H1 (cell line): ENCODE measurements at regions not wholly inside any gene's neighbourhood (a gene's known extent, or its start where the extent isn't known, plus 50 kb on each side); places are given as distances from the start of the nearest gene placed in this dataset.

ENCODE experiments used
- CTCF ChIA-PET: fragments of 300-600 bp; sonication (Branson Sonifier 250); formaldehyde crosslinking; loops from one replicate; lab custom pipeline; 2021; ENCODE audit not compliant: partially characterized antibody; lab: Charles Lee
- POLR2A ChIA-PET: fragments of 300-600 bp; sonication (Branson Sonifier 250); formaldehyde crosslinking; loops from one replicate; lab custom pipeline; 2021; ENCODE audit warnings: inconsistent platforms; ENCODE audit not compliant: partially characterized antibody; lab: Charles Lee
- DNase-seq, 2 experiments: peaks; one replicate each; pipeline versions ENCODE4 v3.0.0 to v3.0.0-alpha.2; 2010 to 2022; ENCODE audit warnings: low spot score in 2 of 2, low read depth in 1 of 2, mixed read lengths in 1 of 2
- FAIRE-seq: peaks from 2 replicates; lab custom pipeline; 2011; peaks lifted over from hg19 to GRCh38; lab: Jason Lieb, UNC
- H2AFZ ChIP-seq: 2 replicates; pipeline ENCODE4 v1.8.1; 2012; ENCODE audit warnings: low read length, inconsistent platforms
- H2AK5ac ChIP-seq: 2 replicates; pipeline ENCODE4 v1.6.1; 2013; ENCODE audit warnings: low read depth, low read length
- H2BK120ac ChIP-seq: replicated peaks from 2 replicates; pipeline ENCODE3; 2013; ENCODE audit warnings: low read depth, low read length, inconsistent platforms
- H2BK12ac ChIP-seq: 2 replicates; pipeline ENCODE4 v1.6.1; 2013; ENCODE audit warnings: low read depth, low read length
- H2BK15ac ChIP-seq: 2 replicates; pipeline ENCODE4 v1.6.1; 2013; ENCODE audit warnings: low read length
- H2BK20ac ChIP-seq: 2 replicates; pipeline ENCODE4 v1.6.1; 2013; ENCODE audit warnings: low read length
- H2BK5ac ChIP-seq: 2 replicates; pipeline ENCODE4 v1.6.1; 2013; ENCODE audit warnings: low read depth, low read length
- H3K14ac ChIP-seq: 2 replicates; pipeline ENCODE4 v1.6.1; 2013; ENCODE audit warnings: inconsistent platforms; ENCODE audit not compliant: insufficient read length
- H3K18ac ChIP-seq: 2 replicates; pipeline ENCODE4 v1.6.1; 2013; ENCODE audit warnings: low read length; ENCODE audit errors: extremely low read depth
- H3K23ac ChIP-seq: 2 replicates; pipeline ENCODE4 v1.6.1; 2013; ENCODE audit warnings: inconsistent platforms; ENCODE audit not compliant: insufficient read length
- H3K23me2 ChIP-seq: 2 replicates; pipeline ENCODE4 v1.6.1; 2013; ENCODE audit warnings: low read depth, low read length
- H3K27ac ChIP-seq: 2 replicates; pipeline ENCODE4 v1.6.1; 2011; ENCODE audit warnings: low read depth, low read length, inconsistent platforms
- H3K27me3 ChIP-seq, 4 experiments: replicated peaks in 1 of 4; 1 replicate in 1 of 4; 2 replicates in 3 of 4; pipeline versions ENCODE4 v1.6.1 to v1.8.1; 2011 to 2013; ENCODE audit warnings: low read length in 3 of 4, mild to moderate bottlenecking in 3 of 4, inconsistent platforms in 2 of 4, mixed read lengths in 2 of 4, moderate library complexity in 1 of 4; ENCODE audit not compliant: control insufficient read depth in 3 of 4, insufficient read depth in 3 of 4; ENCODE audit errors: extremely low read depth in 1 of 4
- H3K36me3 ChIP-seq, 4 experiments: 2 replicates each; pipeline versions ENCODE4 v1.6.1 to v1.8.1; 2011 to 2013; ENCODE audit warnings: mild to moderate bottlenecking in 4 of 4, low read length in 3 of 4, moderate library complexity in 2 of 4, control low read depth in 1 of 4, inconsistent platforms in 1 of 4; ENCODE audit not compliant: insufficient read depth in 4 of 4, control insufficient read depth in 2 of 4
- H3K4ac ChIP-seq: replicated peaks from 2 replicates; pipeline ENCODE3; 2013; ENCODE audit warnings: low read length, low read depth, mixed read lengths, inconsistent platforms; ENCODE audit not compliant: insufficient read length
- H3K4me1 ChIP-seq, 4 experiments: replicated peaks in 1 of 4; 1 replicate in 1 of 4; 2 replicates in 3 of 4; pipeline versions ENCODE4 v1.6.1 to v1.8.1; 2011 to 2013; ENCODE audit warnings: low read length in 3 of 4, inconsistent platforms in 2 of 4, mixed read lengths in 1 of 4; ENCODE audit not compliant: insufficient read depth in 4 of 4, control insufficient read depth in 3 of 4
- H3K4me2 ChIP-seq, 2 experiments: 2 replicates each; pipeline versions ENCODE4 v1.6.1 to v1.8.1; 2011 to 2013; ENCODE audit warnings: low read depth in 2 of 2, low read length in 2 of 2, control low read depth in 1 of 2, inconsistent platforms in 1 of 2, mild to moderate bottlenecking in 1 of 2; ENCODE audit not compliant: insufficient read depth in 1 of 2
- H3K4me3 ChIP-seq, 4 experiments: fragments of 200-600, 300-600 bp in 1 of 4; sonication (generic), shearing (Covaris generic), sonication (Bioruptor Twin) in 1 of 4; 2 replicates each; pipeline versions ENCODE4 v1.5.1 to v1.8.1; 2011 to 2016; ENCODE audit warnings: low read length in 4 of 4, low read depth in 3 of 4, control low read depth in 2 of 4, inconsistent platforms in 2 of 4, mild to moderate bottlenecking in 2 of 4, mixed read lengths in 1 of 4, moderate library complexity in 1 of 4; ENCODE audit not compliant: insufficient read depth in 2 of 4; ENCODE audit errors: extremely low read depth in 1 of 4
- H3K56ac ChIP-seq: replicated peaks from 2 replicates; pipeline ENCODE3; 2013; ENCODE audit warnings: low read depth, mild to moderate bottlenecking, mixed read lengths, low read length, inconsistent platforms; ENCODE audit not compliant: insufficient read length
- H3K79me1 ChIP-seq: 2 replicates; pipeline ENCODE4 v1.6.1; 2013; ENCODE audit warnings: low read depth, low read length, control low read depth
- H3K79me2 ChIP-seq, 2 experiments: 2 replicates each; pipeline versions ENCODE4 v1.6.1 to v1.8.1; 2012 to 2013; ENCODE audit warnings: low read length in 2 of 2, mild to moderate bottlenecking in 2 of 2, inconsistent platforms in 1 of 2; ENCODE audit not compliant: insufficient read depth in 2 of 2, control insufficient read depth in 1 of 2
- H3K9ac ChIP-seq, 4 experiments: replicated peaks in 1 of 4; 1 replicate in 1 of 4; 2 replicates in 3 of 4; pipeline versions ENCODE4 v1.6.1 to v1.8.1; 2011 to 2013; ENCODE audit warnings: low read depth in 3 of 4, low read length in 3 of 4, control low read depth in 2 of 4, mild to moderate bottlenecking in 2 of 4, moderate library complexity in 2 of 4, inconsistent platforms in 1 of 4; ENCODE audit errors: extremely low read depth in 1 of 4
- H3K9me3 ChIP-seq, 2 experiments: 2 replicates each; pipeline versions ENCODE4 v1.6.1 to v1.8.1; 2012 to 2013; ENCODE audit warnings: mild to moderate bottlenecking in 2 of 2, moderate library complexity in 2 of 2, control low read depth in 1 of 2, inconsistent platforms in 1 of 2, low read depth in 1 of 2, low read length in 1 of 2, mixed read lengths in 1 of 2; ENCODE audit not compliant: insufficient read depth in 2 of 2
- H4K20me1 ChIP-seq, 2 experiments: replicated peaks in 1 of 2; 2 replicates each; pipeline versions ENCODE3 to v1.8.1; 2011 to 2013; ENCODE audit warnings: inconsistent platforms in 2 of 2, low read length in 2 of 2, mild to moderate bottlenecking in 1 of 2; ENCODE audit not compliant: insufficient read depth in 2 of 2, control insufficient read depth in 1 of 2
- H4K5ac ChIP-seq: 2 replicates; pipeline ENCODE4 v1.6.1; 2013; ENCODE audit warnings: low read length, low read depth, mixed read lengths, inconsistent platforms; ENCODE audit not compliant: insufficient read length
- H4K8ac ChIP-seq: 2 replicates; pipeline ENCODE4 v1.8.0; 2013; ENCODE audit warnings: mild to moderate bottlenecking, moderate library complexity, low read length, inconsistent platforms; ENCODE audit not compliant: insufficient read depth; ENCODE audit errors: extremely low read depth
- H4K91ac ChIP-seq: replicated peaks from 2 replicates; pipeline ENCODE3; 2013; ENCODE audit warnings: low read length, mixed read lengths, inconsistent platforms; ENCODE audit not compliant: insufficient read length
- EZH2 ChIP-seq: fragments of 200-600 bp; sonication (generic); IDR thresholded peaks from 2 replicates; pipeline ENCODE4 v1.7.1; 2012; ENCODE audit warnings: low read depth, mild to moderate bottlenecking, moderate library complexity, low read length, inconsistent platforms; ENCODE audit not compliant: severe bottlenecking
- JUN ChIP-seq: IDR thresholded peaks from 2 replicates; pipeline ENCODE4 v1.6.1; 2011; ENCODE audit warnings: low read depth, mild to moderate bottlenecking, improper control_type of control experiment, low read length
- NANOG ChIP-seq: IDR thresholded peaks from 2 replicates; pipeline ENCODE4 v1.6.1; 2011; ENCODE audit warnings: low read length, low read depth, mild to moderate bottlenecking, inconsistent platforms; ENCODE audit not compliant: insufficient read depth, poor library complexity, severe bottlenecking
- POLR2AphosphoS5 ChIP-seq: IDR thresholded peaks from 2 replicates; pipeline ENCODE4 v1.6.1; 2011; ENCODE audit warnings: low read depth, low read length
- POU5F1 ChIP-seq: IDR thresholded peaks from 2 replicates; pipeline ENCODE4 v1.6.1; 2011; ENCODE audit warnings: low read depth, mild to moderate bottlenecking, low read length, moderate library complexity
- WGBS, 2 experiments: shearing (Covaris generic) in 1 of 2; methylation state at CpG; one replicate each; pipeline versions ENCODE4 v1.1.6 to v1.1.7; 2013 to 2015; ENCODE audit warnings: low lambda C conversion rate in 2 of 2, mixed read lengths in 2 of 2, inconsistent platforms in 1 of 2, low coverage in 1 of 2, missing lambda C conversion rate in 1 of 2; ENCODE audit not compliant: insufficient replicate concordance in 2 of 2, insufficient coverage in 1 of 2, insufficient read length in 1 of 2; ENCODE audit errors: extremely low coverage in 1 of 2, missing lambda C conversion rate in 1 of 2; 5-methylcytosine and 5-hydroxymethylcytosine counted together

GRCh38 chr9:19649336-19650041 is 139.3 kb downstream of the SLC24A2 start:
- H4K20me1 ChIP-seq: no peaks in the 10 kb centered on the region
- TF ChIP-seq POU5F1: no peak
- TF ChIP-seq JUN: no peak
- TF ChIP-seq EZH2: no peak
- no peak for TF ChIP-seq NANOG
- no peak for TF ChIP-seq POLR2AphosphoS5
- no peak overlapping the region for H3K4me2 ChIP-seq
- 67% methylated on average over 4 of the region's 4 CpGs; no CpG with 5 or more reads in 1 of the 2 experiments for WGBS, 2 experiments
- no peaks in the 10 kb centered on the region for H3K79me2 ChIP-seq
- H2BK12ac ChIP-seq: no peak overlapping the region
- H3K4me3 ChIP-seq: no peak overlapping the region
- no peak overlapping the region for H2BK120ac ChIP-seq
- H3K23me2 ChIP-seq: no peaks in the 10 kb centered on the region; the same call in 1 of the 2 replicates
- no peak overlapping the region for H3K27ac ChIP-seq
- no peak overlapping the region for H4K8ac ChIP-seq
- ChIA-PET CTCF (interaction anchor here (0.6 to 1.7 kb wide), 7 partner anchors 9 to 875 kb away, joined by 3 to 4 read pairs (median 3); no protein-coding TSS in a partner anchor), POLR2A (no interaction called here)
- H3K23ac ChIP-seq: no peak overlapping the region
- H2BK5ac ChIP-seq: no peak overlapping the region
- no peak overlapping the region for H3K4ac ChIP-seq
- H2AK5ac ChIP-seq: no peak overlapping the region
- no peak overlapping the region for H4K91ac ChIP-seq
- H3K4me1 ChIP-seq: no peaks in the 10 kb centered on the region
- H4K5ac ChIP-seq: no peak overlapping the region
- no peak overlapping the region for H3K9ac ChIP-seq
- no peak overlapping the region for H2BK20ac ChIP-seq
- H3K79me1 ChIP-seq: no peaks in the 10 kb centered on the region; the same call in 1 of the 2 replicates
- H2BK15ac ChIP-seq: no peak overlapping the region
- no peaks in the 10 kb centered on the region for H3K9me3 ChIP-seq
- no peak overlapping the region for H3K18ac ChIP-seq
- H2AFZ ChIP-seq: no peak overlapping the region
- no peak overlapping the region for H3K14ac ChIP-seq
- DNase-seq: no peak
- no peak for FAIRE-seq
- peaks cover 0 to 1% (median 0%) of the 10 kb centered on the region in 4 experiments; a peak in 1 of 7 replicates for H3K27me3 ChIP-seq
- no peaks in the 10 kb centered on the region for H3K36me3 ChIP-seq
- H3K56ac ChIP-seq: no peak overlapping the region
